ENCODE measurements at regions not wholly inside any gene's neighbourhood (a gene's known extent, or its start where the extent isn't known, plus 50 kb on each side); places are given as distances from the start of the nearest gene placed in this dataset.

DNA sequence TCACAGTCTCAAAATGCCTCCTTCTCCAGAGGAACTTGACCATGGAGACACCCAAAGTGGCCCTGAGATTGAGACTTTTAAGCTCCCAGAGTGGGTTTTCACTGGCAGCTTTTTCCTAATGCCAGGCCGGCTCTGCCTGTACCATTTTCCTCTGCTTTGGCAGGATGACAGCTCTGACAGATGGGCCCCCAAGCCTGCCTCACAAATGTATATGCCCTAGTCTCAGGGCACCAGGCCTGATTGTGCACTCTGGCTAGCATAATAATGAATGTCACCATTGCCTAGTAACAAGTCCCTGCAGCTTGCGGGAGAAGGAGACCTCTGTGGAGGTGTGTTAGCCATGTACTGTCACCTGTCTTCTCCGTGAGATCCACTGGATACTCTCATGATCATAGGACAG lies 772.8 kb upstream of the TSPY4 start:
- TF ChIP-seq ZFX (IDR thresholded peaks at IDR 0.05; ENCODE audit: borderline replicate concordance): no peak
- TF ChIP-seq, protein P1, sequence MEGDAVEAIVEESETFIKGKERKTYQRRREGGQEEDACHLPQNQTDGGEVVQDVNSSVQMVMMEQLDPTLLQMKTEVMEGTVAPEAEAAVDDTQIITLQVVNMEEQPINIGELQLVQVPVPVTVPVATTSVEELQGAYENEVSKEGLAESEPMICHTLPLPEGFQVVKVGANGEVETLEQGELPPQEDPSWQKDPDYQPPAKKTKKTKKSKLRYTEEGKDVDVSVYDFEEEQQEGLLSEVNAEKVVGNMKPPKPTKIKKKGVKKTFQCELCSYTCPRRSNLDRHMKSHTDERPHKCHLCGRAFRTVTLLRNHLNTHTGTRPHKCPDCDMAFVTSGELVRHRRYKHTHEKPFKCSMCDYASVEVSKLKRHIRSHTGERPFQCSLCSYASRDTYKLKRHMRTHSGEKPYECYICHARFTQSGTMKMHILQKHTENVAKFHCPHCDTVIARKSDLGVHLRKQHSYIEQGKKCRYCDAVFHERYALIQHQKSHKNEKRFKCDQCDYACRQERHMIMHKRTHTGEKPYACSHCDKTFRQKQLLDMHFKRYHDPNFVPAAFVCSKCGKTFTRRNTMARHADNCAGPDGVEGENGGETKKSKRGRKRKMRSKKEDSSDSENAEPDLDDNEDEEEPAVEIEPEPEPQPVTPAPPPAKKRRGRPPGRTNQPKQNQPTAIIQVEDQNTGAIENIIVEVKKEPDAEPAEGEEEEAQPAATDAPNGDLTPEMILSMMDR (IDR thresholded peaks at IDR 0.05): no peak

Measured in 22Rv1 (cell line).